Activated T-helper 17 cell treated with anti-CD3 and anti-CD28 coated beads, Interleukin-2, amount 50 U/mL, for 72 hours (primary cell): ENCODE measurements at regions not wholly inside any gene's neighbourhood (a gene's known extent, or its start where the extent isn't known, plus 50 kb on each side); places are given as distances from the start of the nearest gene placed in this dataset.
A peak's percentile ranks its signal among the peaks of the same experiment; 100 is the strongest.

Experiments used
- ATAC-seq: fragments of 150-1000 bp; cut with Tn5 transposase; replicated peaks from 2 replicates; pipeline ENCODE4 v1.10.0; 2021; ENCODE audit warnings: mild to moderate bottlenecking, moderate library complexity
- H3K27ac Mint-ChIP-seq: one replicate; pipeline ENCODE4 v1.8.0; 2022; ENCODE audit warnings: mixed read lengths
- H3K27me3 Mint-ChIP-seq: one replicate; pipeline ENCODE4 v1.8.0; 2022; ENCODE audit warnings: mixed read lengths
- H3K36me3 Mint-ChIP-seq: one replicate; pipeline ENCODE4 v1.8.0; 2022; ENCODE audit warnings: low read depth, mild to moderate bottlenecking, mixed read lengths
- H3K4me1 Mint-ChIP-seq: one replicate; pipeline ENCODE4 v1.8.0; 2022; ENCODE audit warnings: mixed read lengths
- H3K4me3 Mint-ChIP-seq: one replicate; pipeline ENCODE4 v1.8.0; 2022; ENCODE audit warnings: mild to moderate bottlenecking, mixed read lengths
- H3K9me3 Mint-ChIP-seq: one replicate; pipeline ENCODE4 v1.8.0; 2022; ENCODE audit warnings: mixed read lengths

GRCh38 chr21:28738882-28739281 lies 253.8 kb downstream of the LTN1 start:
- no peaks in the 10 kb centered on the region for H3K9me3 Mint-ChIP-seq
- H3K27ac Mint-ChIP-seq, result peak overlapping the region; percentile 18
- no peaks in the 10 kb centered on the region for H3K27me3 Mint-ChIP-seq
- ATAC-seq, result peak; percentile 81
- peaks cover 8% of the 10 kb centered on the region for H3K4me1 Mint-ChIP-seq
- peak overlapping the region; percentile 23 for H3K4me3 Mint-ChIP-seq
- H3K36me3 Mint-ChIP-seq, result no peaks in the 10 kb centered on the region

- H3K27ac Mint-ChIP-seq, result no peak overlapping the region
- ATAC-seq, result no peak
- no peaks in the 10 kb centered on the region for H3K36me3 Mint-ChIP-seq
- no peaks in the 10 kb centered on the region for H3K27me3 Mint-ChIP-seq
- H3K4me1 Mint-ChIP-seq, result peaks cover 8% of the 10 kb centered on the region
- no peaks in the 10 kb centered on the region for H3K9me3 Mint-ChIP-seq
- H3K4me3 Mint-ChIP-seq, result peak overlapping the region; percentile 23
Measured at GRCh38 chr21:28738420-28738704, 254.3 kb downstream of the LTN1 start.

GRCh38 chr21:28737674-28738419 lies 254.8 kb downstream of the LTN1 start:
- no peak for ATAC-seq
- no peak overlapping the region for H3K27ac Mint-ChIP-seq
- no peaks in the 10 kb centered on the region for H3K36me3 Mint-ChIP-seq
- no peaks in the 10 kb centered on the region for H3K27me3 Mint-ChIP-seq
- peaks cover 8% of the 10 kb centered on the region for H3K4me1 Mint-ChIP-seq
- no peaks in the 10 kb centered on the region for H3K9me3 Mint-ChIP-seq
- no peak overlapping the region for H3K4me3 Mint-ChIP-seq

- H3K36me3 Mint-ChIP-seq, result no peaks in the 10 kb centered on the region
- no peaks in the 10 kb centered on the region for H3K27me3 Mint-ChIP-seq
- no peak overlapping the region for H3K27ac Mint-ChIP-seq
- H3K4me1 Mint-ChIP-seq, result peaks cover 8% of the 10 kb centered on the region
- H3K9me3 Mint-ChIP-seq, result no peaks in the 10 kb centered on the region
- H3K4me3 Mint-ChIP-seq, result no peak overlapping the region
- no peak for ATAC-seq
Measured at GRCh38 chr21:28734522-28735175, 258.0 kb downstream of the LTN1 start.

- Mint-ChIP-seq H3K4me1 (no peaks in the 10 kb centered on the region), H3K27me3 (no peaks in the 10 kb centered on the region), H3K36me3 (no peaks in the 10 kb centered on the region), H3K4me3 (no peak overlapping the region), H3K27ac (no peak overlapping the region), H3K9me3 (no peaks in the 10 kb centered on the region)
- ATAC-seq, result no peak
Measured at GRCh38 chr21:28731700-28732321, 260.9 kb downstream of the LTN1 start.

GRCh38 chr21:28729887-28730286 lies 262.8 kb downstream of the LTN1 start:
- Mint-ChIP-seq H3K27ac (no peak overlapping the region), H3K36me3 (no peaks in the 10 kb centered on the region), H3K4me3 (no peak overlapping the region), H3K4me1 (no peaks in the 10 kb centered on the region), H3K27me3 (no peaks in the 10 kb centered on the region), H3K9me3 (no peaks in the 10 kb centered on the region)
- ATAC-seq, result no peak

- H3K9me3 Mint-ChIP-seq, result no peaks in the 10 kb centered on the region
- H3K36me3 Mint-ChIP-seq, result no peaks in the 10 kb centered on the region
- no peak for ATAC-seq
- H3K4me3 Mint-ChIP-seq, result no peak overlapping the region
- H3K27me3 Mint-ChIP-seq, result no peaks in the 10 kb centered on the region
- no peak overlapping the region for H3K27ac Mint-ChIP-seq
- H3K4me1 Mint-ChIP-seq, result no peaks in the 10 kb centered on the region
Measured at GRCh38 chr21:28727809-28728208, 264.9 kb downstream of the LTN1 start.

- Mint-ChIP-seq H3K9me3 (no peaks in the 10 kb centered on the region), H3K4me1 (no peaks in the 10 kb centered on the region), H3K36me3 (no peaks in the 10 kb centered on the region), H3K27me3 (no peaks in the 10 kb centered on the region), H3K27ac (no peak overlapping the region), H3K4me3 (no peak overlapping the region)
- no peak for ATAC-seq
Measured at GRCh38 chr21:28725396-28725795, 267.3 kb downstream of the LTN1 start.

- Mint-ChIP-seq H3K27me3 (no peaks in the 10 kb centered on the region), H3K9me3 (peaks cover 3% of the 10 kb centered on the region), H3K4me1 (no peaks in the 10 kb centered on the region), H3K27ac (no peak overlapping the region), H3K4me3 (no peak overlapping the region), H3K36me3 (no peaks in the 10 kb centered on the region)
- ATAC-seq, result no peak
Measured at GRCh38 chr21:28723646-28724045, 269.0 kb downstream of the LTN1 start.

- ATAC-seq, result no peak
- H3K4me3 Mint-ChIP-seq, result no peak overlapping the region
- H3K36me3 Mint-ChIP-seq, result no peaks in the 10 kb centered on the region
- peaks cover 3% of the 10 kb centered on the region for H3K9me3 Mint-ChIP-seq
- H3K4me1 Mint-ChIP-seq, result no peaks in the 10 kb centered on the region
- H3K27ac Mint-ChIP-seq, result no peak overlapping the region
- no peaks in the 10 kb centered on the region for H3K27me3 Mint-ChIP-seq
Measured at GRCh38 chr21:28719723-28720122, 273.0 kb downstream of the LTN1 start.

GRCh38 chr21:28714777-28715464 lies 277.8 kb downstream of the LTN1 start:
- H3K9me3 Mint-ChIP-seq, result peaks cover 3% of the 10 kb centered on the region
- H3K27me3 Mint-ChIP-seq, result no peaks in the 10 kb centered on the region
- no peak for ATAC-seq
- no peak overlapping the region for H3K27ac Mint-ChIP-seq
- H3K4me3 Mint-ChIP-seq, result no peak overlapping the region
- H3K36me3 Mint-ChIP-seq, result no peaks in the 10 kb centered on the region
- H3K4me1 Mint-ChIP-seq, result no peaks in the 10 kb centered on the region

- no peaks in the 10 kb centered on the region for H3K36me3 Mint-ChIP-seq
- no peak overlapping the region for H3K4me3 Mint-ChIP-seq
- no peaks in the 10 kb centered on the region for H3K9me3 Mint-ChIP-seq
- no peaks in the 10 kb centered on the region for H3K4me1 Mint-ChIP-seq
- no peak for ATAC-seq
- H3K27ac Mint-ChIP-seq, result no peak overlapping the region
- no peaks in the 10 kb centered on the region for H3K27me3 Mint-ChIP-seq
Measured at GRCh38 chr21:28712411-28712810, 280.3 kb downstream of the LTN1 start.

GRCh38 chr21:28705616-28706015 lies 287.1 kb downstream of the LTN1 start:
- H3K4me1 Mint-ChIP-seq, result no peaks in the 10 kb centered on the region
- peaks cover 8% of the 10 kb centered on the region for H3K9me3 Mint-ChIP-seq
- no peak overlapping the region for H3K4me3 Mint-ChIP-seq
- H3K36me3 Mint-ChIP-seq, result no peaks in the 10 kb centered on the region
- no peaks in the 10 kb centered on the region for H3K27me3 Mint-ChIP-seq
- no peak overlapping the region for H3K27ac Mint-ChIP-seq
- no peak for ATAC-seq

GRCh38 chr21:28704746-28705145 lies 287.9 kb downstream of the LTN1 start:
- no peaks in the 10 kb centered on the region for H3K4me1 Mint-ChIP-seq
- no peak overlapping the region for H3K27ac Mint-ChIP-seq
- H3K9me3 Mint-ChIP-seq, result peaks cover 8% of the 10 kb centered on the region
- no peaks in the 10 kb centered on the region for H3K27me3 Mint-ChIP-seq
- no peaks in the 10 kb centered on the region for H3K36me3 Mint-ChIP-seq
- H3K4me3 Mint-ChIP-seq, result no peak overlapping the region
- ATAC-seq, result no peak

GRCh38 chr21:28703861-28704260 lies 288.8 kb downstream of the LTN1 start:
- no peak overlapping the region for H3K27ac Mint-ChIP-seq
- no peaks in the 10 kb centered on the region for H3K27me3 Mint-ChIP-seq
- no peak for ATAC-seq

More at GRCh38 chr21:28703861-28704260, 288.8 kb downstream of the LTN1 start:
- no peak overlapping the region for H3K4me3 Mint-ChIP-seq
- no peaks in the 10 kb centered on the region for H3K36me3 Mint-ChIP-seq
- H3K9me3 Mint-ChIP-seq, result peaks cover 8% of the 10 kb centered on the region
- H3K4me1 Mint-ChIP-seq, result no peaks in the 10 kb centered on the region
